PC-9 (cell line): ENCODE measurements at regions not wholly inside any gene's neighbourhood (a gene's known extent, or its start where the extent isn't known, plus 50 kb on each side); places are given as distances from the start of the nearest gene placed in this dataset.
A peak's percentile ranks its signal among the peaks of the same experiment; 100 is the strongest.

Experiments used
- BruUV-seq: library from RNA; stranded (reverse); fragments of 400-500 nt; replicated peaks from 2 replicates; lab custom pipeline; 2021; lab: Mats Ljungman, UMichigan
- CTCF ChIA-PET: fragments of 300-600 bp; sonication (Branson Sonifier 250); formaldehyde crosslinking; loops from one replicate; lab custom pipeline; 2022; ENCODE audit warnings: antibody characterized with exemption; lab: Charles Lee
- POLR2A ChIA-PET: fragments of 300-600 bp; sonication (Branson Sonifier 250); formaldehyde crosslinking; loops from one replicate; lab custom pipeline; 2022; ENCODE audit warnings: antibody characterized with exemption; ENCODE audit not compliant: unreplicated experiment; lab: Charles Lee
- DNase-seq, 2 experiments: peaks; one replicate each; pipeline versions ENCODE4 v3.0.0 to v3.0.0-alpha.2; 2015 to 2022; ENCODE audit warnings: mixed read lengths in 1 of 2
- H2AFZ ChIP-seq: fragments of 200-600 bp; sonication (generic); 2 replicates; pipeline ENCODE4 v1.8.1; 2017; ENCODE audit warnings: antibody characterized with exemption
- H3F3A ChIP-seq: fragments of 200-600 bp; sonication (generic); 2 replicates; pipeline ENCODE4 v1.8.1; 2017; ENCODE audit warnings: antibody characterized with exemption, mild to moderate bottlenecking, low read depth; ENCODE audit not compliant: insufficient read depth
- H3K27ac ChIP-seq: fragments of 200-600 bp; sonication (generic); 2 replicates; pipeline ENCODE4 v1.6.1; 2016; ENCODE audit warnings: mixed run types
- H3K27me3 ChIP-seq: fragments of 200-600 bp; sonication (generic); 2 replicates; pipeline ENCODE4 v1.6.1; 2016; ENCODE audit warnings: low read depth, mixed run types; ENCODE audit not compliant: insufficient read depth
- H3K36me3 ChIP-seq: fragments of 200-600 bp; sonication (generic); 2 replicates; pipeline ENCODE4 v1.6.1; 2016; ENCODE audit warnings: low read depth, mixed run types
- H3K4me1 ChIP-seq: fragments of 200-600 bp; sonication (generic); replicated peaks from 2 replicates; pipeline ENCODE4 v1.6.1; 2016; ENCODE audit warnings: mixed run types; ENCODE audit not compliant: insufficient read depth
- H3K4me2 ChIP-seq: fragments of 200-600 bp; sonication (generic); 2 replicates; pipeline ENCODE4 v1.6.1; 2017; ENCODE audit warnings: mixed run types
- H3K4me3 ChIP-seq: fragments of 200-600 bp; sonication (generic); 2 replicates; pipeline ENCODE4 v1.6.1; 2016; ENCODE audit warnings: mixed run types
- H3K79me2 ChIP-seq: fragments of 200-600 bp; sonication (generic); 2 replicates; pipeline ENCODE4 v1.6.1; 2017; ENCODE audit warnings: low read depth, mixed run types
- H3K9me2 ChIP-seq: fragments of 200-600 bp; sonication (generic); 2 replicates; pipeline ENCODE4 v1.8.1; 2017; ENCODE audit warnings: mild to moderate bottlenecking; ENCODE audit not compliant: insufficient read depth
- H3K9me3 ChIP-seq: fragments of 200-600 bp; sonication (generic); 2 replicates; pipeline ENCODE4 v1.8.1; 2016; ENCODE audit warnings: low read depth; ENCODE audit not compliant: insufficient read depth
- H4K20me1 ChIP-seq: fragments of 200-600 bp; sonication (generic); 2 replicates; pipeline ENCODE4 v1.8.1; 2017; ENCODE audit not compliant: insufficient read depth
- EZH2 ChIP-seq: fragments of 200-600 bp; sonication (generic); IDR thresholded peaks from 2 replicates; pipeline ENCODE4 v1.8.0; 2017; ENCODE audit warnings: antibody characterized with exemption, low read depth
- intact Hi-C: fragments of 100-400 bp; cut with micrococcal nuclease; formaldehyde crosslinking; loops from one replicate; pipeline ENCODE4 v1.10.0; 2022; ENCODE audit not compliant: unreplicated experiment
- TF ChIP-seq, protein P1 (sequence below): fragments of 200-600 bp; sonication (generic); conservative IDR thresholded peaks from 2 replicates; pipeline ENCODE4 v1.6.1; 2017; ENCODE audit warnings: mixed run types, antibody characterized with exemption, mild to moderate bottlenecking, moderate library complexity

DNA sequence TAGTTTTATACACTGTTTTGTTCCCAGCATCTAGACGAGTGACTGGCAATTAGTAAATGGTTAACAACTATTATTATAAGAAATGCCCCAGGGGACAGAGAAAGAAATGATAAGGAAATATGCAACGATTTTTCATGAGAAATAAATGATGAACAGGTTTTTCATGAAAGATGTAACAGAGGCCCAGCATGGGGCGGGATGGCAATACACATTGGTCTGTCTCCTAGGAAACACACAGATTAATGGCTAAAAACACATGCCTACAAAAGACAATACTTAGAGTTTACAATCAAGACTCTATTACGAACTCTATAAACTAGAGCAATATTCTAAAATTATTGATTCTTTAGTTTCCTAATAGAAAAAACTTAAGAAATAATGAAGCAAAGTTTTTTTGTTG lies 441.5 kb upstream of the CDH9 start:
- Histone ChIP-seq H3K27ac (no peak overlapping the region), H3K9me3 (peaks cover 11% of the 10 kb centered on the region; the same call in 1 of the 2 replicates), H3K79me2 (no peaks in the 10 kb centered on the region), H3K36me3 (no peaks in the 10 kb centered on the region), H3K4me3 (no peak overlapping the region), H3K4me2 (no peak overlapping the region), H3K4me1 (no peaks in the 10 kb centered on the region), H3F3A (no peaks in the 10 kb centered on the region), H4K20me1 (no peaks in the 10 kb centered on the region), H2AFZ (no peak overlapping the region), H3K9me2 (no peaks in the 10 kb centered on the region), H3K27me3 (no peaks in the 10 kb centered on the region)
- no peak for TF ChIP-seq EZH2
- TF ChIP-seq, protein P1, sequence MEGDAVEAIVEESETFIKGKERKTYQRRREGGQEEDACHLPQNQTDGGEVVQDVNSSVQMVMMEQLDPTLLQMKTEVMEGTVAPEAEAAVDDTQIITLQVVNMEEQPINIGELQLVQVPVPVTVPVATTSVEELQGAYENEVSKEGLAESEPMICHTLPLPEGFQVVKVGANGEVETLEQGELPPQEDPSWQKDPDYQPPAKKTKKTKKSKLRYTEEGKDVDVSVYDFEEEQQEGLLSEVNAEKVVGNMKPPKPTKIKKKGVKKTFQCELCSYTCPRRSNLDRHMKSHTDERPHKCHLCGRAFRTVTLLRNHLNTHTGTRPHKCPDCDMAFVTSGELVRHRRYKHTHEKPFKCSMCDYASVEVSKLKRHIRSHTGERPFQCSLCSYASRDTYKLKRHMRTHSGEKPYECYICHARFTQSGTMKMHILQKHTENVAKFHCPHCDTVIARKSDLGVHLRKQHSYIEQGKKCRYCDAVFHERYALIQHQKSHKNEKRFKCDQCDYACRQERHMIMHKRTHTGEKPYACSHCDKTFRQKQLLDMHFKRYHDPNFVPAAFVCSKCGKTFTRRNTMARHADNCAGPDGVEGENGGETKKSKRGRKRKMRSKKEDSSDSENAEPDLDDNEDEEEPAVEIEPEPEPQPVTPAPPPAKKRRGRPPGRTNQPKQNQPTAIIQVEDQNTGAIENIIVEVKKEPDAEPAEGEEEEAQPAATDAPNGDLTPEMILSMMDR, result no peak
- no TSS peak for BruUV-seq
- DNase-seq, result no peak
- CTCF ChIA-PET, result no interaction called here
- POLR2A ChIA-PET, result no interaction called here
- intact Hi-C loops, result no loop called here

DNA sequence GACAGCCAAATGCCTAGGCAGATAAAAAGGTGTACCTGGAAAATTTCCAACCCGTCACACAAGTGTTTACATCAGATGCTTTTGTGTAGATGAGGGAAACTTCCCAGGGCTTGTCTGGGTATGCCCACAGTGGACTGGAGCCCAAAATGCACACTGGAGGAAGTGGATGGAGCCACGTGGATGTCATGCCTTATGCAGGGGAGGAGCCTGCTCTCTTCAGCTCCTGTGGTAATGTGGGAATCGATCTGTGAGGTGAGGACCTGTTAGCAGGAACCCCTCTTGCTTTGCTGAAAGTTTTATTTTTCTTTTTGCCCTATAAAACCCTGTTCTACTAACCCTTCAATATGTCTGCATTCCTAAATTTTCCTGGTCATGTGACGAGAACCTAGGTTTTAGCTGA lies 439.2 kb upstream of the CDH9 start:
- Histone ChIP-seq H4K20me1 (no peaks in the 10 kb centered on the region), H3F3A (no peaks in the 10 kb centered on the region), H3K4me2 (no peak overlapping the region), H3K79me2 (no peaks in the 10 kb centered on the region), H3K9me2 (no peaks in the 10 kb centered on the region), H3K27me3 (no peaks in the 10 kb centered on the region), H3K9me3 (peaks cover 11% of the 10 kb centered on the region; the same call in 1 of the 2 replicates), H3K36me3 (no peaks in the 10 kb centered on the region), H3K4me3 (no peak overlapping the region), H3K4me1 (no peaks in the 10 kb centered on the region), H2AFZ (0 out of 2 replicates have a peak overlapping the region, but pooled peaks have one; percentile 4), H3K27ac (no peak overlapping the region)
- intact Hi-C loops, result no loop called here
- no TSS peak for BruUV-seq
- POLR2A ChIA-PET, result interaction anchor here (0.7 kb wide), 1 partner anchor 52 kb away, joined by 3 read pairs; no protein-coding TSS in a partner anchor
- no peak for DNase-seq
- CTCF ChIA-PET, result no interaction called here
- TF ChIP-seq EZH2, result no peak
- TF ChIP-seq, protein P1, result no peak

DNA sequence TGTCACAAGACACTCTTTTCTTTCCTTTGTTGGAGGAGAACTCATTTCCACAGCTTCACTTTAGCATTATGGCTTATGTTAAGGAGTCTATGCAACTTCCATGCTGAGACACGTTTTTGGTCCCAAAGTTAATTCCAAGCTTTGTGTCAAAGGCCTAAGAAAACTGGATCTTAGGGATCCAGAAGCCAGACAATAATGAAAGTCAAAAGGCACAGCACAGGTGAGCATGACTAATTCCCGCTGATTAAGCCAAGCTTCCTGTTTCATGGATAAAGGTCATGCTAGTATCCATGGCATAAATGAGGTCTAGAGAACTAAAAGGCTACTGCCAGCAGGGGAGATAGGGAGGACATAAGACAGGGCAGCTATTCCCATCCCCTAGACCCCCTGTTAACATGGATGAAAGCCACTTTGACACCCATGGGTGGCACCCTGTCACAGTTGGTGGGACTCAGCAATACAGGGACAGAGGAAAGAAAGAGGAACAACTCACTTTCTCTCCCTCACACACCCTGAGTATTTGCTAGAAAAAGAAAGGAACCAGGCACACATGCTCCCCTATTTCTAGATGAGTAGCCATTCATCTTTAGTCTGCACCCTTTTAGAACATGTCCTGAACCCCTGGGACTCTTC lies 438.1 kb upstream of the CDH9 start:
- intact Hi-C loops, result no loop called here

More for the DNA sequence above, 438.1 kb upstream of the CDH9 start:
- BruUV-seq, result no TSS peak
- Histone ChIP-seq H2AFZ (no peak overlapping the region), H3K27ac (no peak overlapping the region), H3K4me1 (no peaks in the 10 kb centered on the region), H3K27me3 (no peaks in the 10 kb centered on the region), H3K4me2 (no peak overlapping the region), H3K79me2 (no peaks in the 10 kb centered on the region), H3K4me3 (no peak overlapping the region), H3K36me3 (no peaks in the 10 kb centered on the region), H3K9me2 (no peaks in the 10 kb centered on the region), H4K20me1 (no peaks in the 10 kb centered on the region), H3F3A (no peaks in the 10 kb centered on the region), H3K9me3 (peaks cover 11% of the 10 kb centered on the region; the same call in 1 of the 2 replicates)
- TF ChIP-seq EZH2, result no peak
- TF ChIP-seq, protein P1, result no peak
- ChIA-PET CTCF (no interaction called here), POLR2A (no interaction called here)
- no peak for DNase-seq
